HEK293T (cell line): ENCODE measurements at regions not wholly inside any gene's neighbourhood (a gene's known extent, or its start where the extent isn't known, plus 50 kb on each side); places are given as distances from the start of the nearest gene placed in this dataset.

Experiments
- CTCF ChIA-PET: fragments of 350-600 bp; formaldehyde crosslinking; extraction: SDS; loops from one replicate; lab custom pipeline; 2021; ENCODE audit warnings: antibody characterized with exemption, inconsistent platforms; lab: Yijun Ruan, JAX
- POLR2A ChIA-PET: fragments of 350-600 bp; formaldehyde crosslinking; extraction: SDS; loops from one replicate; lab custom pipeline; 2020; ENCODE audit warnings: antibody characterized with exemption, inconsistent platforms; lab: Yijun Ruan, JAX
- DNase-seq: peaks from one replicate; pipeline ENCODE4 v3.0.0; 2012; ENCODE audit warnings: mixed read lengths; ENCODE audit errors: extremely low spot score
- ARNT ChIP-seq: fragments of 450-650 bp; IDR thresholded peaks from 2 replicates; pipeline ENCODE4 v1.6.1; 2017; ENCODE audit warnings: mild to moderate bottlenecking
- BHLHE40 ChIP-seq: fragments of 450-650 bp; IDR thresholded peaks from 2 replicates; pipeline ENCODE4 v1.6.1; 2016; ENCODE audit warnings: mild to moderate bottlenecking, moderate library complexity, borderline replicate concordance
- CTBP1 ChIP-seq: fragments of 450-650 bp; IDR thresholded peaks from 2 replicates; pipeline ENCODE4 v1.6.1; 2016; ENCODE audit warnings: borderline replicate concordance
- ELF4 ChIP-seq: fragments of 450-650 bp; IDR thresholded peaks from 2 replicates; pipeline ENCODE4 v1.6.1; 2017; ENCODE audit warnings: antibody characterized with exemption
- FOXA1 ChIP-seq: fragments of 450-650 bp; IDR thresholded peaks from 2 replicates; pipeline ENCODE4 v1.6.1; 2016; ENCODE audit warnings: mild to moderate bottlenecking
- FOXK2 ChIP-seq: fragments of 450-650 bp; IDR thresholded peaks from 2 replicates; pipeline ENCODE4 v1.6.1; 2016; ENCODE audit warnings: mild to moderate bottlenecking
- FOXM1 ChIP-seq: fragments of 450-650 bp; IDR thresholded peaks from 2 replicates; pipeline ENCODE4 v1.6.1; 2017; ENCODE audit warnings: mild to moderate bottlenecking, borderline replicate concordance
- HDGF ChIP-seq: fragments of 450-650 bp; IDR thresholded peaks from 2 replicates; pipeline ENCODE4 v1.6.1; 2017; ENCODE audit warnings: antibody characterized with exemption, borderline replicate concordance
- L3MBTL2 ChIP-seq: fragments of 450-650 bp; conservative IDR thresholded peaks from 2 replicates; pipeline ENCODE4 v1.6.1; 2016; ENCODE audit warnings: mild to moderate bottlenecking
- LEF1 ChIP-seq: fragments of 450-650 bp; IDR thresholded peaks from 2 replicates; pipeline ENCODE4 v1.6.1; 2017; ENCODE audit warnings: mild to moderate bottlenecking, borderline replicate concordance
- NFRKB ChIP-seq: fragments of 450-650 bp; IDR thresholded peaks from 2 replicates; pipeline ENCODE4 v1.6.1; 2016; ENCODE audit warnings: mild to moderate bottlenecking, moderate library complexity
- SP1 ChIP-seq: fragments of 450-650 bp; IDR thresholded peaks from 2 replicates; pipeline ENCODE4 v1.6.1; 2017
- SUZ12 ChIP-seq: fragments of 450-650 bp; IDR thresholded peaks from 2 replicates; pipeline ENCODE4 v1.6.1; 2016; ENCODE audit warnings: mild to moderate bottlenecking
- TARDBP ChIP-seq: fragments of 450-650 bp; IDR thresholded peaks from 2 replicates; pipeline ENCODE4 v1.6.1; 2016
- ZNF384 ChIP-seq: fragments of 450-650 bp; IDR thresholded peaks from 2 replicates; pipeline ENCODE4 v1.6.1; 2016
- TF ChIP-seq, protein P1 (sequence below): fragments of 450-650 bp; IDR thresholded peaks from 2 replicates; pipeline ENCODE4 v1.6.1; 2016

DNA sequence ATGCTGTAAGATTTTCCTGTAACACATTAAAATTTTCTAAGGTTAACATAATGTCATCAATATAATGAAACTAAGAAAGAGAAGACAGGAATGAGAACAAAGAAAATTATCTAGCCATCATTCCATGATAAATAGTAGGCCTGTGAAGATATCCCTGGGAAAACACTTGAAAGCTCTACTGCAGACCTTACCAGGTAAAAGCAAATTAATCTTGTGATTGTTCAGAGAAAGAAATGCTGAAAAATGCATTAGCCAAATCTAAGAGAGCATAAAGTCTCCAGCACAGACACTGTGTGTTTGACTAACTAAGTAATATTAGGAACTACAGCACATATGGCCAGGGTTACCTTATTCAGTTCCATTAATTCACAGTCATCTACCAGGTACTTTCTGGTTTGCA is 628.3 kb upstream of the GRAMD2B start:
- CTCF ChIA-PET, result no interaction called here
- TF ChIP-seq SUZ12, result no peak
- TF ChIP-seq FOXM1, result no peak
- TF ChIP-seq LEF1, result no peak
- no peak for TF ChIP-seq FOXA1
- TF ChIP-seq, protein P1, sequence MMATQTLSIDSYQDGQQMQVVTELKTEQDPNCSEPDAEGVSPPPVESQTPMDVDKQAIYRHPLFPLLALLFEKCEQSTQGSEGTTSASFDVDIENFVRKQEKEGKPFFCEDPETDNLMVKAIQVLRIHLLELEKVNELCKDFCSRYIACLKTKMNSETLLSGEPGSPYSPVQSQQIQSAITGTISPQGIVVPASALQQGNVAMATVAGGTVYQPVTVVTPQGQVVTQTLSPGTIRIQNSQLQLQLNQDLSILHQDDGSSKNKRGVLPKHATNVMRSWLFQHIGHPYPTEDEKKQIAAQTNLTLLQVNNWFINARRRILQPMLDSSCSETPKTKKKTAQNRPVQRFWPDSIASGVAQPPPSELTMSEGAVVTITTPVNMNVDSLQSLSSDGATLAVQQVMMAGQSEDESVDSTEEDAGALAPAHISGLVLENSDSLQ, result no peak
- no peak for TF ChIP-seq TARDBP
- TF ChIP-seq HDGF, result no peak
- TF ChIP-seq ARNT, result no peak
- TF ChIP-seq ZNF384, result no peak
- no peak for TF ChIP-seq FOXK2
- TF ChIP-seq CTBP1, result no peak
- POLR2A ChIA-PET, result no interaction called here
- no peak for DNase-seq

DNA sequence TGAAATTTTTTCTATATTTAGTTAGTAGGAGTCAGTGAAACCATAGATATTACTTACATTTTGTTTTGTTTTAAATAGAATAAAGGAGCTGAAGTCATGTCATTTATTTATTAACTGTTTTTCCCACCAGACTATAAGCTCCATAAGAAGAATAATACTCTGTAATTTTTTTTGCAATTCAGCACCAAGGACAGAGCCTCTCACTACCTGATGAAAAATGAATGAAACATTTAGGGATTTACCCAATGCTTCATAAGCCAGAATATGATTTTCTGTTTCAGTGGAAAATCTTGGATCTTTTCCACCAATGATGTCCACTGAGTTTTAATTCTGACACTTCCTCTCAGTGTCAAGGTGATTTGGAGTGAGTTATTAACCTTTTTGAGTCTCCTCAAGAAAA is 624.9 kb upstream of the GRAMD2B start:
- no peak for DNase-seq
- CTCF ChIA-PET, result no interaction called here
- POLR2A ChIA-PET, result no interaction called here
- TF ChIP-seq, protein P1, result no peak
- TF ChIP-seq ZNF384 (peak; percentile 56), FOXM1 (no peak)

DNA sequence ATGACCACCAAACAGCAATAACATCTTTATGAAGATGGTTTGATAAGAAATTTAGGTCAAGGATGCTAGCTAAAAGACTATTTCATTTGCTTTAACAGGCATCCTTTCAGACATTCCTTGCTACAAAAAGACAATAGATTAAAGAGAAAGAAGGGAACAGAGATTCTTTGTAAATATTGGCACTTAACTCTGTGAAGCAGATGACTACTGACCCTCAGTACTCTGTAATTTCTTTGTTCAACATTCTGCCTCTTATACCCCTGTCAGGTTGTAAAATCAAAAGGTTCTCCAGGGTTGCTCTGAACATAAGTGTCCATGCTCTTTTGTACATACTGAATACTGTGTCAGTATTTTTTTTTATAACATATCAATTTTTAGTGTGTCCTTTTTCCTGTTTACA is 610.6 kb upstream of the GRAMD2B start:
- CTCF ChIA-PET, result no interaction called here
- TF ChIP-seq NFRKB, result no peak
- no peak for TF ChIP-seq SUZ12
- no peak for TF ChIP-seq LEF1
- TF ChIP-seq ARNT, result no peak
- TF ChIP-seq FOXK2, result no peak
- POLR2A ChIA-PET, result no interaction called here
- no peak for DNase-seq

DNA sequence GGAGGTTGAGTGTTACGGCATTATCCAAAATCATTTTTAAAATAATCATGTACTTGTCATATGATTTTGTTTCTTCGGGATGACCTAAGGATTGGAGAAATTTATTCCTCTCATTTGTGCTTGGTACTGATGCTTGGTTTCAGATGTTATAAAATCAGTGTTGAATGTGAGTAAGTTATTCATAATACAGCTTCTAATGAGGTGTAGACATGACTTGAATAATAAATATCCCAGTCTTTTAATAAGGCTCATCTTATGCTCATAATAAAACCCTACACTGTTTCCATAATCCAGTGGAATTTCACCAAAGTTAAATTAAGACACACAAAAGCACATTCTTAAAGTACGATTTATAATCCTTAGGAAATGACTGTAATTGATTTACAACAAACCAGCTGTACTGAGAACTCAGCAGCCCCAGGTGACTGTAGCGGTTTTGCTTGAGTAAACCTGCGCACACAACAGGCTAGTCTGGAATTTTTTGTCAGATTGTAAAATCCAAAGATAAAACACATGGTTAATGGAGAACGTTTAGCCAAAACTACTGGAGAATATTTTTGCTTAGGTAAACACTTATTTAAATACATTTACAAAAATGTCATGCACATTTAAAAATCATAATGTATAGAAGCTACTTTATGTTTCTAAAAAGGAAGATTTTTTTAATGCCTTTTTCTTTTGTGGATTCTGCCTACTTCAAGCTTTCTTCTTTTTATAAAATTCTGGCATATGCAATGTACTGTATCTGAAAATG is 609.8 kb upstream of the GRAMD2B start:
- no peak for DNase-seq
- ChIA-PET CTCF (no interaction called here), POLR2A (no interaction called here)
- TF ChIP-seq LEF1 (no peak), TARDBP (no peak), HDGF (no peak), CTBP1 (no peak), ELF4 (no peak), ZNF384 (no peak), NFRKB (no peak), SP1 (no peak), FOXA1 (no peak), SUZ12 (no peak)
- TF ChIP-seq, protein P1, result no peak

DNA sequence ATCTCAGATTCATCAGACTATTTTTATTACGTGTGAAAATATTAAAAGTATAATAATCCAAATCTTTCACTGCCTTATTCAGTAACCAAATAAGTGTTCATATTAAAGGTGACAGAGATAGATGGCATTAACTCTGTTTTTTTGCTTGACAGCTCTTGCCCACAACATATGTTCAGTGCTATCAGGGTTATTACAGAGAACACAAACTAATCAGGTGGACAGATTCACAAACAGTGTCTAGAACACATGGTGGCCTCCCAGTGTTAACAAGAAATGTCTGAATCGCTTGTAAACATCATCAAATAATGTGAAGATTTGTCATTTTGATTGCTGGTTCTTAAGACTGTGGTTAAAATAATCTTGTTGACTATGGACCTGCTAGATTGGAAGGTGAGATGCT is 609.1 kb upstream of the GRAMD2B start:
- ChIA-PET POLR2A (no interaction called here), CTCF (no interaction called here)
- TF ChIP-seq, protein P1, result no peak
- TF ChIP-seq HDGF (no peak), SP1 (no peak), LEF1 (no peak), FOXK2 (no peak), ELF4 (no peak), BHLHE40 (no peak), L3MBTL2 (no peak), SUZ12 (no peak), FOXA1 (no peak), ARNT (no peak)
- DNase-seq, result no peak

DNA sequence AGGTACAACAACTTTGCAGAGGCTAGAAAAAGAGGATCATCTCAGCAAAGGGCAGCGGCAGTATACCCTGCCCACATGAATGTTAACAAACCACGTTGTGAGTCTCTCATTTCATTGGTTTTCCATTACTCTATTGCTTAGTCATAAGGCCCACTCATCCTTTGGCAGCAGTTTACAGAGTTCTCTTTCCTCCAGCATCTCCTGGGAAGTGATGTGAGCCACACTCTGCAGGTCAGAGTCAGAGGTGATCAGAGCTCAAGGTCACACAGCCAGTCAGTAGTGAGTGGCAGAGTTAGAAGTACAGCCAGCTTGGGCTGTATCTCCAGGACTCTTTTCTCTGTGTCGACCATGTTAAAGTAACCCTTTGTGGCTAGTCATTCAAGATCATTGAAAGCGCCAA is 599.6 kb upstream of the GRAMD2B start:
- ChIA-PET CTCF (interaction anchor here (0.9 to 2.6 kb wide), 2 partner anchors 12 to 248 kb away, joined by 3 to 10 read pairs; no protein-coding TSS in a partner anchor), POLR2A (no interaction called here)
- no peak for DNase-seq
- TF ChIP-seq FOXK2 (no peak), SP1 (no peak), LEF1 (no peak), ZNF384 (no peak), BHLHE40 (no peak)
- TF ChIP-seq, protein P1, result no peak
